Right lobe of liver (tissue), 4 donors: ENCODE measurements at regions not wholly inside any gene's neighbourhood (a gene's known extent, or its start where the extent isn't known, plus 50 kb on each side); places are given as distances from the start of the nearest gene placed in this dataset.

Experiments used
- POLR2A ChIP-seq: fragments of 450-650 bp; IDR thresholded peaks from one replicate; pipeline ENCODE4 v1.6.1; 2017; ENCODE audit warnings: antibody characterized with exemption, mild to moderate bottlenecking
- TF ChIP-seq, protein P1 (sequence below), 4 donors: fragments of 200-600 bp in 3 of 4; fragments of 450-650 bp in 1 of 4; IDR thresholded peaks; one replicate each; pipeline versions ENCODE4 v1.5.1 to v1.8.0; 2016 to 2022; ENCODE audit warnings: antibody characterized with exemption in 4 of 4, mild to moderate bottlenecking in 2 of 4
- donor health status: DM: no; HTN: no; CAD: no.
- donor health status: DM: no; HTN: no; CAD: no.
- donor health status: DM: no; HTN: yes; CAD: no.

DNA sequence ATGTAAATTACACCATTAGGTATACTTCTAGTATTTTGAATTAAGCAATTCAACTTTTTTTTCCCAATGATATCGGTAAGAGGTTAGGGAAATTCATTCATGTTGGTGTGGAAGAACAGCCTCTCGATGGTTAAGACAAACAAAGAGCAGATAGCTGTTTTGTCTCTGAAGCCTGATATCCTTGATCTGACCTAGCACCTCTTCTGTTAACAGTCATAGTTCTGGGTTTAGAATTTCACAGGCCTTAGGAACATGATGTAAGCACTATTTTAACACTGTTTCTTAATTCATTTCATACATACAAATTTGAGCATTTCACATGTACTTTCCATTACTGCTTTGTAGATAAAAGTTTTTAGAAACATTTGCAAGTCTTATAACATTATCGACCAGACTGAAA lies 367.5 kb upstream of the ZNF385D start:
- TF ChIP-seq, protein P1, sequence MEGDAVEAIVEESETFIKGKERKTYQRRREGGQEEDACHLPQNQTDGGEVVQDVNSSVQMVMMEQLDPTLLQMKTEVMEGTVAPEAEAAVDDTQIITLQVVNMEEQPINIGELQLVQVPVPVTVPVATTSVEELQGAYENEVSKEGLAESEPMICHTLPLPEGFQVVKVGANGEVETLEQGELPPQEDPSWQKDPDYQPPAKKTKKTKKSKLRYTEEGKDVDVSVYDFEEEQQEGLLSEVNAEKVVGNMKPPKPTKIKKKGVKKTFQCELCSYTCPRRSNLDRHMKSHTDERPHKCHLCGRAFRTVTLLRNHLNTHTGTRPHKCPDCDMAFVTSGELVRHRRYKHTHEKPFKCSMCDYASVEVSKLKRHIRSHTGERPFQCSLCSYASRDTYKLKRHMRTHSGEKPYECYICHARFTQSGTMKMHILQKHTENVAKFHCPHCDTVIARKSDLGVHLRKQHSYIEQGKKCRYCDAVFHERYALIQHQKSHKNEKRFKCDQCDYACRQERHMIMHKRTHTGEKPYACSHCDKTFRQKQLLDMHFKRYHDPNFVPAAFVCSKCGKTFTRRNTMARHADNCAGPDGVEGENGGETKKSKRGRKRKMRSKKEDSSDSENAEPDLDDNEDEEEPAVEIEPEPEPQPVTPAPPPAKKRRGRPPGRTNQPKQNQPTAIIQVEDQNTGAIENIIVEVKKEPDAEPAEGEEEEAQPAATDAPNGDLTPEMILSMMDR (IDR thresholded peaks at IDR 0.05), result no peak
- TF ChIP-seq POLR2A, result no peak
